ENCODE measurements at regions not wholly inside any gene's neighbourhood (a gene's known extent, or its start where the extent isn't known, plus 50 kb on each side); places are given as distances from the start of the nearest gene placed in this dataset.

DNA sequence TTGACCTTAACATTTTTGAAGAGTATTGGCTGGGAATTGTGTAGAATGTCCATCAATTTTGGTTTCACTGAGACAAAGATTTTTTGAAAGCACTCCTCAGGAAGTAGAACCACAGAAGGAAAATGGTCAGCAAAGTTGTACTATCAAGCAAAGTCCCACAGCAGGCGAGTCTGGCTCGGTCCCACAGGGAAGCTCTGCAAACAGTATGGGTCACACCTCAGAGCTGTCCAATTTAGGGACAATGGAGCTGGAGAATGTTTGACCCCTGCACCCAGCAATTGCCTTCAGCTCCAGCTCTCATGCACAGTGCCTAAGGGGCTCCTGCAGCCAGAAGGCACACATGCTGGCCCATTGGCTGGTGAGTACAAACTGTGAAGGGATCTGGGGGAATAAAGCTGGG lies 147.0 kb downstream of the MAFB start:
- Histone ChIP-seq H3K79me2 (ENCODE audit: low read length) (no peaks in the 10 kb centered on the region), H3K9me3 (ENCODE audit: insufficient read depth, low read length) (no peaks in the 10 kb centered on the region), H4K20me1 (ENCODE audit: insufficient read depth, low read length) (no peaks in the 10 kb centered on the region)

DNA sequence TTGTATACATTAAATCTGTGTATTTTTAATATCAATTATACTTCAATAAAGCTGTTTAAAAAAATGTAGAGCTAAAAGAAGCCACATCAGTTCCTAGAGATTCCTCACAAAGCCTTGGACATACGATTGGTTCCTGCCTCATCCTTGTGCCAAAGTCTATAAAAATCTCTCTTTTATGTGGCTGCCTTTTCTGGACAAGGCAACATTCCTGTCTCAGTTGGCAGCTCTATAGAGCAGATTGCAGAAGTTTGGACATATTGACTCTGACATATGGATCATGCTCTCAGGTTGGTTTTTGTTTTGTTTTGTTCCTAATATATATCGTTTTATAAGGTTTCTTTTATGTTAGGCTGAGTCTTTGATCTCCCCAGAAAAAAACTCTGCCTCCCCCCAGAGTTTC lies 148.9 kb downstream of the MAFB start:
- H3K27ac ChIP-seq (ENCODE audit: low read length) = no peak overlapping the region
- no peaks in the 10 kb centered on the region for H3K4me1 ChIP-seq (ENCODE audit: low read length)
- no peaks in the 10 kb centered on the region for H3K79me2 ChIP-seq (ENCODE audit: low read length)
- H3K27me3 ChIP-seq (ENCODE audit: low read depth, low read length) = peaks cover 57% of the 10 kb centered on the region
- no peaks in the 10 kb centered on the region for H3K9me3 ChIP-seq (ENCODE audit: insufficient read depth, low read length)
- no peaks in the 10 kb centered on the region for H3K36me3 ChIP-seq (replicated peaks; ENCODE audit: low read depth, low read length)
- no peak overlapping the region for H3K4me3 ChIP-seq (ENCODE audit: low read length)
- H2AFZ ChIP-seq (ENCODE audit: low read depth, low read length) = no peak overlapping the region
- no peak overlapping the region for H3K4me2 ChIP-seq (ENCODE audit: low read length)
- TF ChIP-seq, protein P1, sequence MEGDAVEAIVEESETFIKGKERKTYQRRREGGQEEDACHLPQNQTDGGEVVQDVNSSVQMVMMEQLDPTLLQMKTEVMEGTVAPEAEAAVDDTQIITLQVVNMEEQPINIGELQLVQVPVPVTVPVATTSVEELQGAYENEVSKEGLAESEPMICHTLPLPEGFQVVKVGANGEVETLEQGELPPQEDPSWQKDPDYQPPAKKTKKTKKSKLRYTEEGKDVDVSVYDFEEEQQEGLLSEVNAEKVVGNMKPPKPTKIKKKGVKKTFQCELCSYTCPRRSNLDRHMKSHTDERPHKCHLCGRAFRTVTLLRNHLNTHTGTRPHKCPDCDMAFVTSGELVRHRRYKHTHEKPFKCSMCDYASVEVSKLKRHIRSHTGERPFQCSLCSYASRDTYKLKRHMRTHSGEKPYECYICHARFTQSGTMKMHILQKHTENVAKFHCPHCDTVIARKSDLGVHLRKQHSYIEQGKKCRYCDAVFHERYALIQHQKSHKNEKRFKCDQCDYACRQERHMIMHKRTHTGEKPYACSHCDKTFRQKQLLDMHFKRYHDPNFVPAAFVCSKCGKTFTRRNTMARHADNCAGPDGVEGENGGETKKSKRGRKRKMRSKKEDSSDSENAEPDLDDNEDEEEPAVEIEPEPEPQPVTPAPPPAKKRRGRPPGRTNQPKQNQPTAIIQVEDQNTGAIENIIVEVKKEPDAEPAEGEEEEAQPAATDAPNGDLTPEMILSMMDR (IDR thresholded peaks at IDR 0.05; ENCODE audit: low read depth, low read length) = no peak
- TF ChIP-seq EZH2phosphoT487 (IDR thresholded peaks at IDR 0.05; ENCODE audit: low read depth) = no peak
- H3K9ac ChIP-seq (ENCODE audit: low read length) = no peak overlapping the region
- H4K20me1 ChIP-seq (ENCODE audit: insufficient read depth, low read length) = no peaks in the 10 kb centered on the region

More for the DNA sequence above, 147.0 kb downstream of the MAFB start:
- no peak overlapping the region for H3K9ac ChIP-seq (ENCODE audit: low read length)
- no peaks in the 10 kb centered on the region for H3K36me3 ChIP-seq (replicated peaks; ENCODE audit: low read depth, low read length)
- H3K4me2 ChIP-seq (ENCODE audit: low read length) = no peak overlapping the region
- no peak overlapping the region for H2AFZ ChIP-seq (ENCODE audit: low read depth, low read length)
- no peaks in the 10 kb centered on the region for H3K4me1 ChIP-seq (ENCODE audit: low read length)
- H3K27me3 ChIP-seq (ENCODE audit: low read depth, low read length) = peaks cover 52% of the 10 kb centered on the region
- TF ChIP-seq, protein P1 (IDR thresholded peaks at IDR 0.05; ENCODE audit: low read depth, low read length) = no peak
- no peak for TF ChIP-seq EZH2phosphoT487 (IDR thresholded peaks at IDR 0.05; ENCODE audit: low read depth)
- no peak overlapping the region for H3K4me3 ChIP-seq (ENCODE audit: low read length)
- no peak overlapping the region for H3K27ac ChIP-seq (ENCODE audit: low read length)

DNA sequence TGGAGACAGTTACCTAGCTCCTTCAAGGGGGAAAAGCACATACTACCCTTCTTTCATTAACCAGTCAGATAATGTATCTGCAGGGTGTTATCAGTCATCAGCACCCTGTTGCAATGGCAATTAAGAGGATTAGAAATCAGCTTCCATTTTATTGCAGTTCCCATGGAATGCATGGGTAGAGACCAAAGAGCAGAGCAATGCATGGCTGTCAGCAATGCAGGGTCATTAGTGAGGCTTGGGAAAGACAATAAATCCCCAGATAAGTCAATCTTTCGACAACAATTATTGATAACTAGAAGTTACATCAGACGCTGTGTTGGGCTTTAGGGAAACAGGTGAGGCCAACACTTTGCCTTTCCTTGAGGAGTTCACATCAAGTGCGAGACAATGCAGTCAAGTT lies 150.9 kb downstream of the MAFB start:
- Histone ChIP-seq H3K36me3 (replicated peaks; ENCODE audit: low read depth, low read length) (no peaks in the 10 kb centered on the region), H3K9me3 (ENCODE audit: insufficient read depth, low read length) (no peaks in the 10 kb centered on the region), H3K4me2 (ENCODE audit: low read length) (no peak overlapping the region), H2AFZ (ENCODE audit: low read depth, low read length) (no peak overlapping the region), H3K79me2 (ENCODE audit: low read length) (no peaks in the 10 kb centered on the region), H3K4me1 (ENCODE audit: low read length) (no peaks in the 10 kb centered on the region), H3K4me3 (ENCODE audit: low read length) (no peak overlapping the region), H4K20me1 (ENCODE audit: insufficient read depth, low read length) (no peaks in the 10 kb centered on the region), H3K27ac (ENCODE audit: low read length) (no peak overlapping the region), H3K9ac (ENCODE audit: low read length) (no peak overlapping the region), H3K27me3 (ENCODE audit: low read depth, low read length) (peaks cover 52% of the 10 kb centered on the region)
- no peak for TF ChIP-seq EZH2phosphoT487 (IDR thresholded peaks at IDR 0.05; ENCODE audit: low read depth)
- TF ChIP-seq, protein P1 (IDR thresholded peaks at IDR 0.05; ENCODE audit: low read depth, low read length) = no peak

- Histone ChIP-seq H3K27me3 (ENCODE audit: low read depth, low read length) (peaks cover 50% of the 10 kb centered on the region), H3K4me3 (ENCODE audit: low read length) (no peak overlapping the region), H3K4me2 (ENCODE audit: low read length) (no peak overlapping the region), H3K79me2 (ENCODE audit: low read length) (no peaks in the 10 kb centered on the region), H2AFZ (ENCODE audit: low read depth, low read length) (no peak overlapping the region), H3K27ac (ENCODE audit: low read length) (no peak overlapping the region), H3K9ac (ENCODE audit: low read length) (no peak overlapping the region), H3K36me3 (replicated peaks; ENCODE audit: low read depth, low read length) (no peaks in the 10 kb centered on the region), H4K20me1 (ENCODE audit: insufficient read depth, low read length) (no peaks in the 10 kb centered on the region), H3K4me1 (ENCODE audit: low read length) (no peaks in the 10 kb centered on the region), H3K9me3 (ENCODE audit: insufficient read depth, low read length) (peaks cover 6% of the 10 kb centered on the region; the same call in 1 of the 2 replicates)
- TF ChIP-seq EZH2phosphoT487 (IDR thresholded peaks at IDR 0.05; ENCODE audit: low read depth) = no peak
- TF ChIP-seq, protein P1 (IDR thresholded peaks at IDR 0.05; ENCODE audit: low read depth, low read length) = no peak
Measured at GRCh38 chr20:40536808-40537207, 152.2 kb downstream of the MAFB start.
